ENCODE measurements at regions not wholly inside any gene's neighbourhood (a gene's known extent, or its start where the extent isn't known, plus 50 kb on each side); places are given as distances from the start of the nearest gene placed in this dataset.

GRCh38 chr10:25082276-25083204 lies 66.1 kb downstream of the THNSL1 start:
- TF ChIP-seq PAX5 (IDR thresholded peaks at IDR 0.05; ENCODE audit: insufficient read depth, low read length, severe bottlenecking) (no peak), POLR2A (IDR thresholded peaks at IDR 0.05; ENCODE audit: low read depth, low read length) (no peak), POU2F2 (IDR thresholded peaks at IDR 0.05; ENCODE audit: low read depth, low read length) (no peak), POLR2AphosphoS5 (IDR thresholded peaks at IDR 0.05; ENCODE audit: low read depth, low read length) (no peak)

All from GM12891 (cell line).